Spinal cord (tissue), 9 donors: ENCODE measurements at regions not wholly inside any gene's neighbourhood (a gene's known extent, or its start where the extent isn't known, plus 50 kb on each side); places are given as distances from the start of the nearest gene placed in this dataset.
A peak's percentile ranks its signal among the peaks of the same experiment; 100 is the strongest.
"Not testable (repeated sequence)": the region's sequence is repeated elsewhere in the genome, so short reads cannot be mapped to it uniquely, and the experiment has no call there.

ENCODE experiments used
- DNase-seq, 6 donors: peaks; one replicate each; pipeline versions ENCODE4 v3.0.0 to v3.0.0-alpha.2; 2013 to 2015; ENCODE audit warnings: low spot score in 6 of 6, low read depth in 4 of 6
- H3K27ac ChIP-seq: one replicate; pipeline ENCODE4 v1.5.1; 2013; ENCODE audit warnings: low read depth, low read length, control low read depth
- H3K27me3 ChIP-seq: one replicate; pipeline ENCODE4 v1.6.1; 2013; ENCODE audit warnings: low read length; ENCODE audit not compliant: control insufficient read depth, insufficient read depth
- H3K36me3 ChIP-seq: one replicate; pipeline ENCODE4 v1.6.1; 2013; ENCODE audit warnings: low read length; ENCODE audit not compliant: control insufficient read depth, insufficient read depth
- H3K4me1 ChIP-seq: one replicate; pipeline ENCODE4 v1.6.1; 2013; ENCODE audit warnings: low read length; ENCODE audit not compliant: control insufficient read depth, insufficient read depth
- H3K4me3 ChIP-seq: one replicate; pipeline ENCODE4 v1.5.1; 2013; ENCODE audit warnings: low read depth, low read length, control low read depth
- H3K9me3 ChIP-seq: one replicate; pipeline ENCODE4 v1.6.1; 2013; ENCODE audit warnings: low read length; ENCODE audit not compliant: control insufficient read depth, insufficient read depth
- WGBS: methylation state at CpG from one replicate; pipeline ENCODE4 v1.1.5; 2013; ENCODE audit warnings: missing lambda C conversion rate; ENCODE audit not compliant: insufficient coverage; 5-methylcytosine and 5-hydroxymethylcytosine counted together
- donor health status: healthy.

DNA sequence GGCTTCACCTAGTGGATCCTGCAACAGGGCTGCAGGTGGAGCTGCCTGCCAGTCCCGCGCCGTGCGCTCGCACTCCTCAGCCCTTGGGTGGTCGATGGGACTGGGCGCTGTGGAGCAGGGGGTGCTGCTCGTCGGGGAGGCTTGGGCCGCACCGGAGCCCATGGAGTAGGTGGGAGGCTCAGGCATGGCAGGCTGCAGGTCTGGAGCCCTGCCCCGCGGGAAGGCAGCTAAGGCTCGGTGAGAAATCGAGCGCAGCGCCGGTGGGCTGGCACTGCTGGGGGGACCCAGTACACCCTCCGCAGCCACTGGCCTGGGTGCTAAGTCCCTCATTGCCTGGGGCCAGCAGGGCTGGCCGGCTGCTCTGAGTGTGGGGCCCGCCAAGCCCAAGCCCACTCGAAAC lies 156.3 kb upstream of the NRXN3 start:
- WGBS = 98% methylated on average over 22 of the region's 22 CpGs
- H3K27me3 ChIP-seq, DNase-seq: not testable (repeated sequence)

DNA sequence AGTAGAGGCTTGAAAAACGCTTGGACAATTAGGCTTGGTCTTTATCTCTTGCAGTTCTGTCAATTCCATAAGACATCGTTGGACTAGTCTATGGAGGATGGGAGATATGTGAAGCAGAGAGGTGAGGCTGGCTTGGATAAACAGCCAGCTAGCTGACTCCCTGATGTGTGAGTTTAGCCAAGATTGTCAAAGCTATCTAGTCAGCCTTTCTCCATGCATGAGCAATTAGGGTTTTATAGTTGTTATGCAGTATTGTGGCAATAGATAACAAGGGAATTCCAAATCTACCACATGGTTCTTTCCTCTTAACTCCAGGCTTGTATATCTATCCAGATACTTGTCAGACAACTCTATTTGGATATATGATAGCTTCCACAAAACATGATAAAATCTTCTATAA lies 153.6 kb upstream of the NRXN3 start:
- Histone ChIP-seq H3K27ac (no peak overlapping the region), H3K4me1 (no peaks in the 10 kb centered on the region), H3K36me3 (no peaks in the 10 kb centered on the region), H3K9me3 (no peaks in the 10 kb centered on the region), H3K4me3 (no peak overlapping the region), H3K27me3 (no peaks in the 10 kb centered on the region)
- WGBS = 79% methylated on average over 2 of the region's 2 CpGs
- DNase-seq = no peak

More for the DNA sequence above, 156.3 kb upstream of the NRXN3 start:
- not testable (repeated sequence) for H3K4me3 ChIP-seq, H3K27ac ChIP-seq, H3K36me3 ChIP-seq, H3K9me3 ChIP-seq, H3K4me1 ChIP-seq

DNA sequence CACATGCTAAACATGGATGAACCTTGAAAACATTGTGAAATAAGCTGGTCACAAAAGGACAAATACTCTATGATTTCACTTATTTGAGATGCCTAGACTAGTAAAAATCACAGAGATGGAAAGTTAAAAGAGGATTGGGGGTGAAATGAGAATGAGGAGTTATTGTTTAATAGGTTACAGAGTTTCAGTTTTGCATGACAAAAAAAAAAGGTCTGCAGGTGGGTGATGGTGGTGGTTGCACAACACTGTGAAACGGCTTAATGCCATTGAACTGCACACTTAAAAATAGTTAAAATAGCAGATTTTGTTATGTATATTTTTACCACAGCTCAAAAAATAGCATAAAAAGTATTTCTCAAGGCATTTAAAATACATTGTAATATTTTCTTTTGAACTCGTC lies 151.9 kb upstream of the NRXN3 start:
- Histone ChIP-seq H3K27me3 (no peaks in the 10 kb centered on the region), H3K4me1 (no peaks in the 10 kb centered on the region), H3K36me3 (no peaks in the 10 kb centered on the region), H3K27ac (no peak overlapping the region), H3K4me3 (no peak overlapping the region), H3K9me3 (no peaks in the 10 kb centered on the region)
- no CpG with 5 or more reads among the region's 2 CpGs for WGBS
- no peak for DNase-seq

DNA sequence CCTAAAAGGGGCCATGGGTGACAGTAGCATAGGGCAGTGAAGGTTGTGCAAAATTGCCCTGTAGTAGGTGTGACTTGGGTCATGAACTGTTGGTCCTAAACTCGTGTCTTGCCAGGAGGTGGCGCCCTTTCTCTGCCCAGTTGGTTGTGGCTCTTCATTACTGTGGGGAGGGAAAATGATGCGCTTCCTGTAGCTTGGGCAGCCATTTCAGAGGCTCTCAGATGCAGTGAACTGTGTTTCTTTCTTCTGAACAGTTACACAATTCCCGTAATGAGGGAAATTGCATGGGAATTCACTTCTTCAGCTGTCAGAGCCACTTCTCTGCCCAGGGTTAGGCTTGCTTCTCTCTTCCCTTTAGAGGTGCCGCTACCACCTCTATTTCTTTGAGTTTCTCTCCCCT lies 148.1 kb upstream of the NRXN3 start:
- DNase-seq = peak in 3 of 6 donors; percentile 13 to 85 (median 84)
- H3K27ac ChIP-seq = no peak overlapping the region
- no peaks in the 10 kb centered on the region for H3K27me3 ChIP-seq
- H3K4me1 ChIP-seq = no peaks in the 10 kb centered on the region
- no peak overlapping the region for H3K4me3 ChIP-seq
- H3K9me3 ChIP-seq = no peaks in the 10 kb centered on the region
- 31% methylated on average over 3 of the region's 5 CpGs for WGBS
- H3K36me3 ChIP-seq = no peaks in the 10 kb centered on the region

DNA sequence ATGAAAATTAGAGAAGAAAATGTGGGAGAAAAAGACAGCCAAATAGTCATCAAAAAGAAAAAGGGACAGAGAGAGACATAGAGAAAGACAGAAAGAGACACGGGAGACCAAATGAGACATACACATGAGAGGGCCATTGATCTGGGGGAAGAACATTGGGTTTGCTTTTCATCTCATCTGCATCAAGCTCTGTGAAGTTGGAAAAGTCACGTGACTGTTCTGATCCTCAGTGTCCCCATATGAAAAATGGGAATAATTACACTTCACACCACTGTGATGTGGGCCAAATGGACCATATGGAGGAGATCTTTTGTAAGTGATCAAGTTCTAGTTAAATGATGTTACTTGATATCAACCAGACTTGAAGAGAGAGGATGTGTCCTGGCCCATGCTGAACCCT lies 147.1 kb upstream of the NRXN3 start:
- Histone ChIP-seq H3K4me1 (no peaks in the 10 kb centered on the region), H3K27me3 (no peaks in the 10 kb centered on the region), H3K4me3 (no peak overlapping the region), H3K27ac (no peak overlapping the region), H3K36me3 (no peaks in the 10 kb centered on the region), H3K9me3 (no peaks in the 10 kb centered on the region)
- 100% methylated on average over 1 of the region's 2 CpGs for WGBS
- DNase-seq = no peak

DNA sequence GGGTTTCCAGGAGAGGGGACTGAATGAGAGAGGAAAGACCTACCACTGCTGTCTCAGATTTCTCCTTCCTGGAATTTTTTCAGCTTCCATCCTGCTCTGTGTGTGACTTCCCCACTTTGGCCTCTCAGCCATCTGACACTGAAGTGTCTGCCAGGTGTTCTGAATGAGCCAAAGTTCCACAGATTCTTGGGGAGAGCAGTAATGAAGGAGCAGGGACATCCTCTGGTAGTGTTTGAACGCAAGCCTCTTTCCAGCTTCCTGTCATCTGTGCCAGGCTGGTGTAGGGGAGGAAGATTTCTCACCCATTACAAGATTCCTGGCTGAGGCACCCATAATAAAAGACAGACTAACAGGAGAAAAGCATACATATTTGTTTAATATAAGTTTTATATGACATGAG lies 141.7 kb upstream of the NRXN3 start:
- no peaks in the 10 kb centered on the region for H3K36me3 ChIP-seq
- no peak overlapping the region for H3K4me3 ChIP-seq
- WGBS = no CpG with 5 or more reads among the region's 1 CpG
- no peaks in the 10 kb centered on the region for H3K9me3 ChIP-seq
- H3K4me1 ChIP-seq = peaks cover 8% of the 10 kb centered on the region
- no peak overlapping the region for H3K27ac ChIP-seq
- peak in 1 of 6 donors; percentile 20 for DNase-seq
- H3K27me3 ChIP-seq = peaks cover 4% of the 10 kb centered on the region

DNA sequence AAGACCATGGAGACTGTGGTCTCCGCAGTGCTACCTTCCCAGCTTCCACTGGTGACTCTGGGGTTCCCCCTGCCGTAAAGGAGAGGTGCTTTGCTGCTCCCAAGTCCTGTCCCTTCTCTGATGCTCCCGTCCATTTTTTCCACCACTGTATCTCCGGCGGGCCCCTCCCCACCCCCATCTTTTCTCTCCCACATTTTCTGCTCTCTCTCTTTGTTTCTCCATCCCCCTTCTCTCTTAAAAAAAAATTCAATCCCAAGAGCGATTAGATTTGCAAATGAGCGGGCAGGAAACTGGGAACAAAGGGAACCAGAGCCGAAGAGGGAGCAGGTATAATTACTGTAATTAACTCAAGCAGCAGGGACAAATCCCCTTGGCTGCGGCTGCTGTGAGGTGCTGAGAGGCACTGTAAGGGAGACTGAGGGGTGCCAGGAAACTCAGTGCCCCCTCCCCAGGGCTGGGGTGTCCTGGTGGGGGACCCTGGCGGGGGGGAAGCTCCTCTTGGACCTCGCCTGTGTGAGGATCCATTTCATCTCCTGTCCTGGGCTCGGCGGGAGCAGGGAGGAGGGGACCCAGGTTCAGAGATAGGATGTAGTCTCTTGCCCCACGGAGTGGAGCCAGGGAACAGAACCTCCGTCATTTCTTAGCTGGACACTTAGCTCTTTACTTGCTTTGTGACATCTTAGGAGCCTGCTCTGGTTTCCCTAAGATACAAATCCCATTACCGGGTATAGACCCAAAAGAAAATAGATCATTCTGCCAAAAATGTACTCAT lies 140.4 kb upstream of the NRXN3 start:
- DNase-seq = peak in 2 of 6 donors; percentile 28 to 69
- H3K4me1 ChIP-seq = peaks cover 8% of the 10 kb centered on the region
- H3K27ac ChIP-seq = no peak overlapping the region
- H3K36me3 ChIP-seq = no peaks in the 10 kb centered on the region
- WGBS = 28% methylated on average over 12 of the region's 16 CpGs
- no peaks in the 10 kb centered on the region for H3K9me3 ChIP-seq
- peaks cover 4% of the 10 kb centered on the region for H3K27me3 ChIP-seq
- no peak overlapping the region for H3K4me3 ChIP-seq

DNA sequence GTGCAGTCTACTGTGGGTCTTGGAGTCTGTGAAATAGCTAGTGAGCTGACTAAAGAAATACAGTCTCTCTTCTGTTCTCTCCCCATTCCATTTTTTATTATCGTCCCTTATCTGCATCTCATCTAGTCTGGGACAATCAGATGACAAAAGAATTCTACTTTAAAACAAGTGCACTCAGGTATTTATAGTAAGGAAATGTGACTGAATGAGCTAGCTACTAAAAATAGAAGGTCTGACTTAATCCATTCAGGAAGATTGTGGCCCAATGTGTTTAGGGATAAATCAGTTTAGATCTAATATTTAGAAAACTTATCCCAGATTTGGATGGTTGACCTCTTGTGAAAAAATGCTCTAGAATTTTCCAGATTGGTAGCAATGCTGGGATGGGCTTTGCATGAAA lies 126.8 kb upstream of the NRXN3 start:
- Histone ChIP-seq H3K27ac (no peak overlapping the region), H3K4me1 (no peaks in the 10 kb centered on the region), H3K27me3 (no peaks in the 10 kb centered on the region), H3K36me3 (no peaks in the 10 kb centered on the region), H3K4me3 (no peak overlapping the region), H3K9me3 (no peaks in the 10 kb centered on the region)
- no CpG with 5 or more reads among the region's 1 CpG for WGBS
- no peak for DNase-seq

DNA sequence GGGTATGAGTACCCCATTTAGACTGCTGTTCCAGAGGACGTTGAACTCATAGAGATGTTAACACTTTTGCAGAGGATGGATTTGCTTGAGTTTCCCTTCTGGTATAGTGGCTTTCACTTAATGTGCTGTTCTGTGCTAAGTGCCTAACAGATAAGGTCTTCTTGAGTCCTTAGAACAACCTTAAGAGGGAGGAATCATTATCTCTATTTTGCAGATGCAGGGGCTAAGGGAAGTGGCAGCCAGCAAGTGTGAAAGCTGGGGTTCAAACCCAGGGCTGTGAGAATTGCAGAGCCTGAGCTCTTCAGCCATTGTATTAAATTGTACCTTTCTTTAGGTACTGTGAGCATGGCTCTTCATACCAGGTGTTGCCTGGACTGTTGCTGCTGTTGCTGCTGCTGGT lies 122.1 kb upstream of the NRXN3 start:
- no peak overlapping the region for H3K4me3 ChIP-seq
- H3K4me1 ChIP-seq = no peaks in the 10 kb centered on the region
- WGBS = no CpG with 5 or more reads among the region's 1 CpG
- H3K27ac ChIP-seq = no peak overlapping the region
- H3K27me3 ChIP-seq = no peaks in the 10 kb centered on the region
- no peaks in the 10 kb centered on the region for H3K9me3 ChIP-seq
- DNase-seq = no peak
- H3K36me3 ChIP-seq = no peaks in the 10 kb centered on the region

DNA sequence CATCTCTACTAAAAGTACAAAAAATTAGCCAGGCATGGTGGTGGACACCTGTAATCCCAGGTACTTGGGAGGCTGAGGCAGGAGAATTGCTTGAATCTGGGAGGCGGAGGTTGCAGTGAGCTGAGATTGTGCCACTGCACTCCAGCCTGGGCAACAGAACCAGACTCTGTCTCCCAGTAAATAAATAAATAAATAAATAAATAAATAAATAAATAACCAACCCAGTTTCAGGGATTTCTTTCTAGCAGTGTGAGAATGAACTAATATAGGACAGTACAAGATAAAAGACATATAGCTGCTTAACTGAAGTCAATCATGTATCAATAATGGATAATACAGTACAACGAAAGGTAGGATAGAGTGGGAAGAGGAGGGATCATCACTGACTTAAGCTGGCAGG lies 113.3 kb upstream of the NRXN3 start:
- H3K27me3 ChIP-seq, DNase-seq, H3K4me1 ChIP-seq, H3K9me3 ChIP-seq, H3K36me3 ChIP-seq, H3K4me3 ChIP-seq, H3K27ac ChIP-seq: not testable (repeated sequence)
- 100% methylated on average over 1 of the region's 2 CpGs for WGBS
